Mesenchymal stem cell (in vitro differentiated cells and primary cell): ENCODE measurements at regions not wholly inside any gene's neighbourhood (a gene's known extent, or its start where the extent isn't known, plus 50 kb on each side); places are given as distances from the start of the nearest gene placed in this dataset.

Experiments
- DNase-seq: peaks from one replicate; pipeline ENCODE4 v3.0.0-alpha.2; 2013
- H2AFZ ChIP-seq: one replicate; pipeline ENCODE4 v1.6.1; 2013; ENCODE audit warnings: low read depth, mild to moderate bottlenecking, control low read depth, inconsistent platforms, low read length, moderate library complexity
- H2AK5ac ChIP-seq: 2 replicates; pipeline ENCODE4 v1.6.1; 2013; ENCODE audit warnings: low read length, moderate library complexity, mild to moderate bottlenecking, inconsistent platforms; ENCODE audit not compliant: severe bottlenecking
- H2BK120ac ChIP-seq: one replicate; pipeline ENCODE4 v1.6.1; 2013; ENCODE audit warnings: low read depth, mild to moderate bottlenecking, inconsistent platforms, low read length, moderate library complexity
- H2BK12ac ChIP-seq, 2 experiments: one replicate each; pipeline ENCODE4 v1.6.1; 2013; ENCODE audit warnings: inconsistent platforms in 2 of 2, low read length in 2 of 2, mild to moderate bottlenecking in 2 of 2, moderate library complexity in 2 of 2, control low read depth in 1 of 2
- H2BK15ac ChIP-seq: one replicate; pipeline ENCODE4 v1.6.1; 2013; ENCODE audit warnings: mild to moderate bottlenecking, low read depth, inconsistent platforms; ENCODE audit not compliant: poor library complexity, severe bottlenecking
- H2BK5ac ChIP-seq: 2 replicates; pipeline ENCODE4 v1.6.1; 2013; ENCODE audit warnings: low read depth, mild to moderate bottlenecking, low read length, control low read depth, inconsistent platforms; ENCODE audit not compliant: poor library complexity, severe bottlenecking
- H3K14ac ChIP-seq, 2 experiments: one replicate each; pipeline ENCODE4 v1.6.1; 2013; ENCODE audit warnings: inconsistent platforms in 2 of 2, low read length in 2 of 2, control low read depth in 1 of 2, mild to moderate bottlenecking in 1 of 2, moderate library complexity in 1 of 2
- H3K18ac ChIP-seq, 2 experiments: one replicate each; pipeline ENCODE4 v1.6.1; 2013; ENCODE audit warnings: inconsistent platforms in 2 of 2, low read length in 2 of 2, control low read depth in 1 of 2, low read depth in 1 of 2, mild to moderate bottlenecking in 1 of 2
- H3K23ac ChIP-seq, 2 experiments: one replicate each; pipeline ENCODE4 v1.6.1; 2013; ENCODE audit warnings: inconsistent platforms in 2 of 2, low read length in 2 of 2, mild to moderate bottlenecking in 2 of 2, moderate library complexity in 2 of 2, control low read depth in 1 of 2
- H3K27ac ChIP-seq: 2 replicates; pipeline ENCODE4 v1.5.1; 2013; ENCODE audit warnings: mild to moderate bottlenecking, moderate library complexity, low read length, control low read depth, inconsistent platforms; ENCODE audit not compliant: poor library complexity, severe bottlenecking
- H3K27me3 ChIP-seq, 2 experiments: 2 replicates each; pipeline versions ENCODE4 v1.6.1 to v1.7.0; 2013; ENCODE audit warnings: low read length in 2 of 2, mild to moderate bottlenecking in 2 of 2, moderate library complexity in 2 of 2, control low read depth in 1 of 2, inconsistent platforms in 1 of 2; ENCODE audit not compliant: control insufficient read depth in 1 of 2, insufficient read depth in 1 of 2
- H3K36me3 ChIP-seq, 2 experiments: 2 replicates each; pipeline versions ENCODE4 v1.6.1 to v1.7.0; 2013; ENCODE audit warnings: low read length in 2 of 2, control low read depth in 1 of 2, inconsistent platforms in 1 of 2, low read depth in 1 of 2, mild to moderate bottlenecking in 1 of 2; ENCODE audit not compliant: insufficient read depth in 2 of 2, control insufficient read depth in 1 of 2
- H3K4ac ChIP-seq, 2 experiments: one replicate each; pipeline ENCODE4 v1.6.1; 2013; ENCODE audit warnings: inconsistent platforms in 2 of 2, low read length in 2 of 2, mild to moderate bottlenecking in 2 of 2, moderate library complexity in 2 of 2, control low read depth in 1 of 2, low read depth in 1 of 2
- H3K4me1 ChIP-seq: 2 replicates; pipeline ENCODE4 v1.6.1; 2013; ENCODE audit warnings: low read depth, low read length, control low read depth; ENCODE audit not compliant: control insufficient read depth, insufficient read depth
- H3K4me2 ChIP-seq: 2 replicates; pipeline ENCODE4 v1.6.1; 2013; ENCODE audit warnings: low read length, mild to moderate bottlenecking, inconsistent platforms; ENCODE audit not compliant: poor library complexity, severe bottlenecking
- H3K4me3 ChIP-seq, 2 experiments: 2 replicates each; pipeline versions ENCODE4 v1.5.1 to v1.7.0; 2013; ENCODE audit warnings: low read length in 2 of 2, mild to moderate bottlenecking in 2 of 2, control low read depth in 1 of 2, low read depth in 1 of 2; ENCODE audit not compliant: insufficient read depth in 1 of 2
- H3K79me1 ChIP-seq: replicated peaks from 2 replicates; pipeline ENCODE4 v1.6.1; 2013; ENCODE audit warnings: mild to moderate bottlenecking, control low read depth, low read length, inconsistent platforms; ENCODE audit not compliant: poor library complexity, severe bottlenecking
- H3K9ac ChIP-seq: 2 replicates; pipeline ENCODE4 v1.7.0; 2013; ENCODE audit warnings: mild to moderate bottlenecking, low read length, moderate library complexity
- H3K9me3 ChIP-seq: 2 replicates; pipeline ENCODE4 v1.7.0; 2013; ENCODE audit warnings: mild to moderate bottlenecking, low read length; ENCODE audit not compliant: control insufficient read depth
- H4K8ac ChIP-seq: one replicate; pipeline ENCODE4 v1.6.1; 2013; ENCODE audit warnings: inconsistent platforms, mild to moderate bottlenecking, low read length, moderate library complexity
- H4K91ac ChIP-seq: one replicate; pipeline ENCODE4 v1.6.1; 2013; ENCODE audit warnings: mild to moderate bottlenecking, low read length, inconsistent platforms
- WGBS: methylation state at CpG from one replicate; pipeline ENCODE4 v1.1.7; 2013; ENCODE audit warnings: mixed read lengths; 5-methylcytosine and 5-hydroxymethylcytosine counted together

GRCh38 chr1:14067036-14067435 lies 367.0 kb downstream of the PRDM2 start:
- peaks cover 0 to 5% of the 10 kb centered on the region in 2 experiments for H3K27me3 ChIP-seq
- no peak overlapping the region for H4K91ac ChIP-seq
- no peak overlapping the region for H2BK15ac ChIP-seq
- no peaks in the 10 kb centered on the region for H3K9me3 ChIP-seq
- H3K79me1 ChIP-seq = no peaks in the 10 kb centered on the region
- 75% methylated on average over 4 of the region's 5 CpGs for WGBS
- DNase-seq = no peak
- H3K4me1 ChIP-seq = no peaks in the 10 kb centered on the region
- no peak overlapping the region for H2BK120ac ChIP-seq
- H3K4me3 ChIP-seq = no peak overlapping the region
- no peak overlapping the region for H3K9ac ChIP-seq
- no peaks in the 10 kb centered on the region for H3K36me3 ChIP-seq
- no peak overlapping the region for H2BK5ac ChIP-seq
- no peak overlapping the region for H4K8ac ChIP-seq
- no peak overlapping the region for H3K14ac ChIP-seq
- H2AK5ac ChIP-seq = no peak overlapping the region
- no peak overlapping the region for H3K18ac ChIP-seq
- no peak overlapping the region for H2AFZ ChIP-seq
- no peak overlapping the region for H2BK12ac ChIP-seq
- H3K4me2 ChIP-seq = no peak overlapping the region
- no peak overlapping the region for H3K4ac ChIP-seq
- no peak overlapping the region for H3K23ac ChIP-seq
- H3K27ac ChIP-seq = no peak overlapping the region

DNA sequence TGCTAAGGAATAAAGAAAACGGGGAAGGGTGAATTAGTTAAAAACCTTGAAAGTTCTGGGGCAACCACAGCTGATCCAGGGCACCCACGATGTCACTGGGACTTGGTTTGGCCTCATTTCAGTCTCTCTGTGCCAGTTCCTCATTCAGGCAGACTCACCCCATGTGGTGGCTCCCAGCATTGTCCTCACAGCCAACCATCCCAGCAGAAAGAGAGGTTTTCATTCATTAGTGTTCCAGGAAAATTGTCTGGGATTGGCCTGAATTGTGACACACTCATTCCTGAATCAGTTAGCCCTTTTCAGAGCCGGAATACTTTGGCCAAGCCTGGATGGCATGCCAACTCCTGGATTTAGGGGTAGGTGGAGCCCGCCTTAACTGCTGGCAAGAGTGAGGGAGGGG lies 367.7 kb downstream of the PRDM2 start:
- WGBS = 59% methylated on average over 4 of the region's 4 CpGs
- Histone ChIP-seq H2BK15ac (no peak overlapping the region), H4K8ac (no peak overlapping the region), H2BK12ac (no peak overlapping the region), H2BK120ac (no peak overlapping the region), H3K27me3 (peaks cover 0 to 5% of the 10 kb centered on the region in 2 experiments), H3K4me3 (no peak overlapping the region), H3K27ac (no peak overlapping the region), H2AK5ac (no peak overlapping the region), H3K4me1 (no peaks in the 10 kb centered on the region), H3K18ac (no peak overlapping the region), H3K36me3 (no peaks in the 10 kb centered on the region), H3K14ac (no peak overlapping the region), H3K4me2 (no peak overlapping the region), H3K9me3 (no peaks in the 10 kb centered on the region), H2AFZ (no peak overlapping the region), H3K79me1 (no peaks in the 10 kb centered on the region), H4K91ac (no peak overlapping the region), H3K23ac (no peak overlapping the region), H2BK5ac (no peak overlapping the region), H3K9ac (no peak overlapping the region), H3K4ac (no peak overlapping the region)
- no peak for DNase-seq

- H2AFZ ChIP-seq = no peak overlapping the region
- H2BK15ac ChIP-seq = no peak overlapping the region
- no peak overlapping the region for H2BK5ac ChIP-seq
- no peaks in the 10 kb centered on the region for H3K36me3 ChIP-seq
- no peak overlapping the region for H3K4me2 ChIP-seq
- no peaks in the 10 kb centered on the region for H3K79me1 ChIP-seq
- peaks cover 0 to 5% of the 10 kb centered on the region in 2 experiments for H3K27me3 ChIP-seq
- H3K9me3 ChIP-seq = no peaks in the 10 kb centered on the region
- DNase-seq = no peak
- no peak overlapping the region for H3K23ac ChIP-seq
- H2BK120ac ChIP-seq = no peak overlapping the region
- no peaks in the 10 kb centered on the region for H3K4me1 ChIP-seq
- no peak overlapping the region for H3K14ac ChIP-seq
- H3K4me3 ChIP-seq = no peak overlapping the region
- no peak overlapping the region for H3K9ac ChIP-seq
- H3K27ac ChIP-seq = no peak overlapping the region
- H2AK5ac ChIP-seq = no peak overlapping the region
- 93% methylated on average over 3 of the region's 3 CpGs for WGBS
- no peak overlapping the region for H3K4ac ChIP-seq
- H3K18ac ChIP-seq = no peak overlapping the region
- H4K8ac ChIP-seq = no peak overlapping the region
- no peak overlapping the region for H4K91ac ChIP-seq
- H2BK12ac ChIP-seq = no peak overlapping the region
Observed at GRCh38 chr1:14071581-14071980, 371.6 kb downstream of the PRDM2 start.

DNA sequence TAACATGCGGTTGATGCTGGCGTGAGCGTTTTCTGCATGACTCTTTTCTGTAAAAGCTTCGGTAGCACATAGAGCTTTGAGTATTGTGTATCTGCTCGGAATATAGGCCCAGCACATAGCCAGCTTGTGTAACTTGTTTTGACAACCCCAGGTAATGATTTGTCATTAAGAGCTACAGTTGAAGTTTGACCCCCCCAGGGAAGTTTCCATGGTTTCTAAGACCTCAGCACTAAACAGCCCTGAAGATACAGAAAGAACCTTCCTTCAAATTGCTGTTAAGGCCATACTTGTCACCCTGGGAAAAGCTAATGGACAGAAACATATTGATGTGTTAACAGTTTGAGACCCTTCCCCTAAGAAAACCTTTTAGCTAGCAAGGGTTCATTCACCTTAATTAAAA lies 380.7 kb downstream of the PRDM2 start:
- Histone ChIP-seq H3K79me1 (no peaks in the 10 kb centered on the region), H3K18ac (no peak overlapping the region), H3K4me1 (no peaks in the 10 kb centered on the region), H3K27me3 (no peaks in the 10 kb centered on the region), H2BK12ac (no peak overlapping the region), H3K27ac (no peak overlapping the region), H3K4me2 (no peak overlapping the region), H3K9ac (no peak overlapping the region), H2BK15ac (no peak overlapping the region), H2AK5ac (no peak overlapping the region), H2AFZ (no peak overlapping the region), H3K23ac (no peak overlapping the region), H2BK5ac (no peak overlapping the region), H3K36me3 (no peaks in the 10 kb centered on the region), H3K9me3 (no peaks in the 10 kb centered on the region), H3K14ac (no peak overlapping the region), H4K91ac (no peak overlapping the region), H4K8ac (no peak overlapping the region), H3K4me3 (no peak overlapping the region), H3K4ac (no peak overlapping the region), H2BK120ac (no peak overlapping the region)
- no peak for DNase-seq
- 87% methylated on average over 5 of the region's 5 CpGs for WGBS
